Small intestine (tissue), 7 donors: ENCODE measurements at regions not wholly inside any gene's neighbourhood (a gene's known extent, or its start where the extent isn't known, plus 50 kb on each side); places are given as distances from the start of the nearest gene placed in this dataset.
A peak's percentile ranks its signal among the peaks of the same experiment; 100 is the strongest.

Source experiments
- DNase-seq, 2 donors: peaks; one replicate each; pipeline versions ENCODE4 v3.0.0 to v3.0.0-alpha.2; 2013
- FAIRE-seq: peaks from 2 replicates; lab custom pipeline; 2012; peaks lifted over from hg19 to GRCh38; lab: Jason Lieb, UNC
- H3K27ac ChIP-seq, 3 donors: one replicate each; pipeline ENCODE4 v1.5.1; 2013; ENCODE audit warnings: low read length in 2 of 3, mild to moderate bottlenecking in 2 of 3, control low read depth in 1 of 3, inconsistent platforms in 1 of 3, low read depth in 1 of 3, moderate library complexity in 1 of 3
- H3K27me3 ChIP-seq, 3 donors: one replicate each; pipeline ENCODE4 v1.6.1; 2013; ENCODE audit warnings: low read length in 3 of 3, inconsistent platforms in 1 of 3; ENCODE audit not compliant: control insufficient read depth in 3 of 3, insufficient read depth in 3 of 3
- H3K36me3 ChIP-seq, 3 donors: one replicate each; pipeline ENCODE4 v1.6.1; 2013; ENCODE audit warnings: low read length in 3 of 3, inconsistent platforms in 1 of 3, low read depth in 1 of 3, mild to moderate bottlenecking in 1 of 3, moderate library complexity in 1 of 3; ENCODE audit not compliant: control insufficient read depth in 3 of 3, insufficient read depth in 2 of 3
- H3K4me1 ChIP-seq, 3 donors: one replicate each; pipeline ENCODE4 v1.6.1; 2013; ENCODE audit warnings: low read length in 2 of 3, inconsistent platforms in 1 of 3, low read depth in 1 of 3, mild to moderate bottlenecking in 1 of 3, moderate library complexity in 1 of 3; ENCODE audit not compliant: control insufficient read depth in 3 of 3, insufficient read depth in 2 of 3
- H3K4me3 ChIP-seq, 3 donors: one replicate each; pipeline ENCODE4 v1.5.1; 2013; ENCODE audit warnings: low read length in 3 of 3, control low read depth in 1 of 3, inconsistent platforms in 1 of 3, low read depth in 1 of 3, mild to moderate bottlenecking in 1 of 3, moderate library complexity in 1 of 3
- H3K9me3 ChIP-seq, 2 donors: one replicate each; pipeline ENCODE4 v1.6.1; 2013; ENCODE audit warnings: low read depth in 1 of 2, low read length in 1 of 2; ENCODE audit not compliant: control insufficient read depth in 2 of 2, insufficient read depth in 1 of 2
- WGBS, 3 donors: extraction: QIAGEN DNeasy Blood & Tissue Kit; methylation state at CpG; one replicate each; pipeline ENCODE4 v1.1.7; 2013; 5-methylcytosine and 5-hydroxymethylcytosine counted together
- donor health status: healthy with polysubstance abuse.
- donor health status: control.
- donor health status: control.
- donor health status: Bipolar disorder and iron deficiency.
- donor health status: healthy.

- no peak for FAIRE-seq
- H3K4me3 ChIP-seq, result no peak overlapping the region
- WGBS, 3 donors, result 79 to 84% (median 79%) methylated on average over 1 of the region's 1 CpG
- no peak for DNase-seq
- H3K4me1 ChIP-seq, result no peaks in the 10 kb centered on the region
- no peaks in the 10 kb centered on the region for H3K9me3 ChIP-seq
- no peaks in the 10 kb centered on the region for H3K27me3 ChIP-seq
- no peak overlapping the region for H3K27ac ChIP-seq
- no peaks in the 10 kb centered on the region for H3K36me3 ChIP-seq
Measured at GRCh38 chr4:170724191-170724590, 634.4 kb upstream of the AADAT start.

- no peaks in the 10 kb centered on the region for H3K36me3 ChIP-seq
- 73 to 82% (median 79%) methylated on average over 2 of the region's 2 CpGs for WGBS, 3 donors
- H3K4me1 ChIP-seq, result no peaks in the 10 kb centered on the region
- DNase-seq (no peak), FAIRE-seq (no peak)
- H3K4me3 ChIP-seq, result no peak overlapping the region
- no peak overlapping the region for H3K27ac ChIP-seq
- H3K27me3 ChIP-seq, result no peaks in the 10 kb centered on the region
- no peaks in the 10 kb centered on the region for H3K9me3 ChIP-seq
Measured at GRCh38 chr4:170723171-170723570, 633.4 kb upstream of the AADAT start.

DNA sequence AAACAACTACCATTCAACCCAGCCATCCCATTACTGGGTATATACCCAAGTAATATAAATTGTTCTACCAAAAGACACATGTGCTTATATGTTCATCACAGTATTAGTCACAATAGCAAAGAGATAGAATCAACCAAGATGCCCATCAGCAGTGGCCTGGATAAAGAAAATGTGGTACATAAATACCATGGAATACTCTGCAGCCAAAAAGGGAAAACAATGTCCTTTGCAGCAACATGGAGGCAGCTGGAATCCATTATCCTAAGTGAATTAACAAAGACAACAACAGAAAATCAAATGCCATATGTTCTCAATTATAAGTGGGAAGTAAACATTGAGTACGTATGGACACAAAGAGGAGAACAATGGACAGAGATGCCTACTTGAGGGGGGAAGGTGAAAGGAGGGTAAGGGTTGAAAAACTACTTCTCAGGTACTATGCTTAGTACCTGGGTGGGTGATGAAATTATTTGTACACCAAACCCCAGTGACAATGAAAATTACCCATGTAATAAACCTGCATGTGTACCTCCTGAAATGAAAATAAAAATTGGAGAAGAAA lies 632.1 kb upstream of the AADAT start:
- Histone ChIP-seq H3K9me3 (no peaks in the 10 kb centered on the region), H3K27ac (no peak overlapping the region), H3K27me3 (no peaks in the 10 kb centered on the region), H3K36me3 (no peaks in the 10 kb centered on the region), H3K4me3 (no peak overlapping the region), H3K4me1 (no peaks in the 10 kb centered on the region)
- 67 to 83% (median 74%) methylated on average over 1 of the region's 1 CpG for WGBS, 3 donors
- FAIRE-seq (no peak), DNase-seq (no peak)

DNA sequence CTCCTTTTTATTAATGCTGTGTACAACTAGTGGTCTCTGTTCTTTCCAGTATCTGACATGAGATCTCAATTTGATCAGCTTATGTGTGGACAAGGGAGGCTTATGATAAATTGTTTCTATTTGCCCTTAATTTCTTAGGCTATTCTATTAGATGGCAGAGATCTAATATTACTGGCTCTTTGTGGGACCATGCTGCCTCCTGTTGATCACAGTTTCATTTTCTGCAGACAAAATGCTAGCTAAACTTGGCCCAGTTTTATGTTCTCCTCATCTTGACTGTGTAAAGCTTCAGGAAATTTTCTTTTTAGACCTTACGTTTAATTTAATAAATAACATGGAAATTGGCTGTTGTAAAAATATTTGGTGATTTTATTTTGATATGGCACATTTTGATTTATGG lies 627.1 kb upstream of the AADAT start:
- 72 to 80% (median 74%) methylated on average over 1 of the region's 1 CpG for WGBS, 3 donors
- no peaks in the 10 kb centered on the region for H3K27me3 ChIP-seq
- no peak overlapping the region for H3K27ac ChIP-seq
- no peak overlapping the region for H3K4me3 ChIP-seq
- no peak for FAIRE-seq
- H3K4me1 ChIP-seq, result no peaks in the 10 kb centered on the region
- H3K9me3 ChIP-seq, result no peaks in the 10 kb centered on the region
- H3K36me3 ChIP-seq, result no peaks in the 10 kb centered on the region
- peak in 1 of 2 donors; percentile 4 for DNase-seq

DNA sequence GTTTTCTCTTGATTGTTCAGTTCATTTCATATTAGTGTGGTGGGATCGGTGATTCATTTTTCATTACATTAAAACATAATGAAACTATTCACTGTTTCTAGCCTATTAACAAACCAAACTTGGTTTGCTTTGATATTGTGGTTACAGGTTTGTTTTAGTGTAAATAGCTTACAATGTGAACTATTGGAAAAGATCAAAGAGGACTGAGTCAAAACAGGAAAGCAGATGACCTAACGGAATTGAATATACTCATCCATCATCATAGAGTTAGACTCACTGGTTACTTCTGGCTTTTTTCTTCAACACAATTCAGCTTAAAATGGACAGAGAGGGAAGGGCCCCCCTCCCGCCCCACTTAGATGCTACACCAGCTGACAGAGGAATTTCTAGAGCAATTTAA lies 616.2 kb upstream of the AADAT start:
- Histone ChIP-seq H3K4me1 (no peaks in the 10 kb centered on the region), H3K36me3 (no peaks in the 10 kb centered on the region), H3K27ac (no peak overlapping the region), H3K27me3 (no peaks in the 10 kb centered on the region), H3K4me3 (no peak overlapping the region), H3K9me3 (no peaks in the 10 kb centered on the region)
- DNase-seq (no peak), FAIRE-seq (no peak)
- WGBS, 3 donors, result 78 to 89% (median 89%) methylated on average over 3 of the region's 3 CpGs

GRCh38 chr4:170700064-170700463 lies 610.3 kb upstream of the AADAT start:
- peaks cover 0 to 3% (median 0%) of the 10 kb centered on the region in 3 donors for H3K4me1 ChIP-seq
- FAIRE-seq, result no peak
- no peaks in the 10 kb centered on the region for H3K9me3 ChIP-seq
- H3K27me3 ChIP-seq, result no peaks in the 10 kb centered on the region
- no peak overlapping the region for H3K4me3 ChIP-seq
- no peak overlapping the region for H3K27ac ChIP-seq
- WGBS, 3 donors, result 89 to 92% (median 90%) methylated on average over 5 of the region's 5 CpGs
- H3K36me3 ChIP-seq, result no peaks in the 10 kb centered on the region
- no peak for DNase-seq

GRCh38 chr4:170698334-170698733 lies 608.6 kb upstream of the AADAT start:
- DNase-seq (no peak), FAIRE-seq (no peak)
- Histone ChIP-seq H3K4me1 (peaks cover 0 to 3% (median 0%) of the 10 kb centered on the region in 3 donors), H3K36me3 (no peaks in the 10 kb centered on the region), H3K9me3 (no peaks in the 10 kb centered on the region), H3K27me3 (no peaks in the 10 kb centered on the region), H3K27ac (no peak overlapping the region), H3K4me3 (no peak overlapping the region)
- 35 to 52% (median 38%) methylated on average over 1 of the region's 1 CpG for WGBS, 3 donors

DNA sequence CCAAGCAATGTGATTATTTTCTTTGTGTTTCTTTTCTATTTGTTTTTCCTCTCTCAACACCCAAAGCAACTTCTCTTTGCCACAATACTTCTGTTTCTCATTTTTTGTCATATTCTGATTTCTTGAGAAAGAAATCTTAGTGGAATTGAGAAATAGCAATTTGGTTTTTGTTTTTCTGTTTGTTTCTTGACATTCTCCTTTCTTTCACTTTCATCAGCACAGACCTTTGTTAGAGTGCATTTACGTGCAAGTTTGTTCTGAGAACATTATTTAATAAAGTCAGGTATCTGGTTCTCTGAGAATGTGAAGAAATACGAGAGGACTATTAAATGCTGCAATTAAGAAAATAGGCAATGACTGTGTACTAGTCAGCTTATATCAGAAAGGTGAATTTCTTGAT lies 608.1 kb upstream of the AADAT start:
- H3K4me1 ChIP-seq, result peaks cover 0 to 3% (median 0%) of the 10 kb centered on the region in 3 donors
- no peaks in the 10 kb centered on the region for H3K36me3 ChIP-seq
- WGBS, 3 donors, result 47 to 65% (median 57%) methylated on average over 2 of the region's 2 CpGs
- no peak overlapping the region for H3K4me3 ChIP-seq
- H3K27ac ChIP-seq, result no peak overlapping the region
- H3K9me3 ChIP-seq, result peaks cover 0 to 2% of the 10 kb centered on the region in 2 donors
- DNase-seq (no peak), FAIRE-seq (no peak)
- H3K27me3 ChIP-seq, result no peaks in the 10 kb centered on the region

- Histone ChIP-seq H3K36me3 (no peaks in the 10 kb centered on the region), H3K27me3 (no peaks in the 10 kb centered on the region), H3K4me1 (peaks cover 0 to 3% (median 0%) of the 10 kb centered on the region in 3 donors), H3K27ac (no peak overlapping the region), H3K4me3 (no peak overlapping the region), H3K9me3 (peaks cover 0 to 6% of the 10 kb centered on the region in 2 donors)
- DNase-seq (peak; percentile 13 to 55), FAIRE-seq (no peak)
Measured at GRCh38 chr4:170697045-170697444, 607.3 kb upstream of the AADAT start.
